Posterior cingulate gyrus (tissue), 11 donors: ENCODE measurements at regions not wholly inside any gene's neighbourhood (a gene's known extent, or its start where the extent isn't known, plus 50 kb on each side); places are given as distances from the start of the nearest gene placed in this dataset.

Source experiments
- DNase-seq, 10 donors: peaks; one replicate each; pipeline versions ENCODE4 v3.0.0 to v3.0.0-alpha.2; 2020 to 2021; ENCODE audit warnings: mixed read lengths in 3 of 10
- intact Hi-C: fragments of 100-400 bp; cut with DNase I; formaldehyde crosslinking; loops from one replicate; pipeline ENCODE4 v1.15.1; 2023

GRCh38 chr3:24958271-24958670 is 463.6 kb upstream of the THRB start:
- intact Hi-C loops, result no loop called here

GRCh38 chr3:24958910-24959447 is 464.3 kb upstream of the THRB start:
- no peak for DNase-seq
- intact Hi-C loops, result no loop called here

More at GRCh38 chr3:24958271-24958670, 463.6 kb upstream of the THRB start:
- DNase-seq, result no peak

- intact Hi-C loops, result loop anchor here (5.0 kb wide), 1 partner anchor 628 kb away; no protein-coding TSS in a partner anchor
- DNase-seq, result no peak
Observed at GRCh38 chr3:24963762-24964625, 464.1 kb upstream of the RARB start.

GRCh38 chr3:24965706-24966385 is 462.2 kb upstream of the RARB start:
- DNase-seq, result no peak
- intact Hi-C loops, result no loop called here

- no peak for DNase-seq
- intact Hi-C loops, result no loop called here
Observed at GRCh38 chr3:24968036-24968435, 460.0 kb upstream of the RARB start.

- DNase-seq, result no peak
- intact Hi-C loops, result no loop called here
Observed at GRCh38 chr3:24972491-24972890, 455.6 kb upstream of the RARB start.

- peak in 1 of 10 donors; percentile 57 for DNase-seq
- intact Hi-C loops, result no loop called here
Observed at GRCh38 chr3:24981309-24981708, 446.8 kb upstream of the RARB start.

GRCh38 chr3:24981924-24982323 is 446.1 kb upstream of the RARB start:
- intact Hi-C loops, result no loop called here
- DNase-seq, result no peak

- DNase-seq, result no peak
- intact Hi-C loops, result no loop called here
Observed at GRCh38 chr3:24985668-24986067, 442.4 kb upstream of the RARB start.

GRCh38 chr3:24986612-24987011 is 441.5 kb upstream of the RARB start:
- intact Hi-C loops, result no loop called here
- no peak for DNase-seq

GRCh38 chr3:24999357-24999756 is 428.7 kb upstream of the RARB start:
- no peak for DNase-seq

GRCh38 chr3:25000971-25001591 is 427.0 kb upstream of the RARB start:
- DNase-seq, result no peak
- intact Hi-C loops, result no loop called here

More at GRCh38 chr3:24999357-24999756, 428.7 kb upstream of the RARB start:
- intact Hi-C loops, result no loop called here

GRCh38 chr3:25002052-25002451 is 426.0 kb upstream of the RARB start:
- no peak for DNase-seq
- intact Hi-C loops, result no loop called here

- DNase-seq, result no peak
- intact Hi-C loops, result no loop called here
Observed at GRCh38 chr3:25007974-25008658, 419.9 kb upstream of the RARB start.

- intact Hi-C loops, result no loop called here
- no peak for DNase-seq
Observed at GRCh38 chr3:25009665-25010064, 418.4 kb upstream of the RARB start.

GRCh38 chr3:25015599-25015998 is 412.5 kb upstream of the RARB start:
- DNase-seq, result no peak
- intact Hi-C loops, result no loop called here

GRCh38 chr3:25018909-25019308 is 409.2 kb upstream of the RARB start:
- DNase-seq, result no peak
- intact Hi-C loops, result no loop called here

- DNase-seq, result no peak
- intact Hi-C loops, result no loop called here
Observed at GRCh38 chr3:25019506-25019905, 408.6 kb upstream of the RARB start.

- intact Hi-C loops, result loop anchor here (10.0 kb wide), 1 partner anchor 573 kb away; no protein-coding TSS in a partner anchor
- DNase-seq, result no peak
Observed at GRCh38 chr3:25021816-25022215, 406.2 kb upstream of the RARB start.

- intact Hi-C loops, result loop anchor here (10.0 kb wide), 1 partner anchor 571 kb away; no protein-coding TSS in a partner anchor
- no peak for DNase-seq
Observed at GRCh38 chr3:25023876-25024275, 404.2 kb upstream of the RARB start.
